K562 (cell line): ENCODE measurements at regions not wholly inside any gene's neighbourhood (a gene's known extent, or its start where the extent isn't known, plus 50 kb on each side); places are given as distances from the start of the nearest gene placed in this dataset.

Experiments
- ATAC-seq: fragments of 200-7000 bp; cut with Tn5 transposase; 3 replicates; pipeline ENCODE4 v1.9.1; 2020; ENCODE audit warnings: moderate library complexity
- BruUV-seq: library from RNA; stranded (reverse); fragments of 400-500 nt; replicated peaks from 2 replicates; lab custom pipeline; 2021; lab: Mats Ljungman, UMichigan
- CTCF ChIA-PET: fragments of 300-600 bp; formaldehyde crosslinking; extraction: SDS; loops from one replicate; lab custom pipeline; 2021; ENCODE audit warnings: low intra/inter-chr PET ratio; lab: Yijun Ruan, JAX
- POLR2A ChIA-PET: fragments of 300-600, 350-650 bp; sonication (Branson Sonifier 250); formaldehyde crosslinking; extraction: SDS; loops from one replicate; lab custom pipeline; 2021; ENCODE audit warnings: antibody characterized with exemption, inconsistent platforms; lab: Yijun Ruan, JAX
- DNase-seq, 4 experiments: peaks; one replicate each; pipeline versions ENCODE4 v3.0.0 to v3.0.0-alpha.2; 2011 to 2018; ENCODE audit warnings: low spot score in 3 of 4, mixed read lengths in 3 of 4; ENCODE audit errors: extremely low read depth in 1 of 4
- FAIRE-seq: peaks from 2 replicates; lab custom pipeline; 2011; peaks lifted over from hg19 to GRCh38; lab: Jason Lieb, UNC
- H2AFZ ChIP-seq: 2 replicates; pipeline ENCODE4 v1.6.0; 2011; ENCODE audit warnings: low read depth, low read length, control low read depth, inconsistent platforms
- H3K27ac ChIP-seq: fragments of 200-600 bp; 3 replicates; pipeline ENCODE4 v1.8.0; 2011; ENCODE audit warnings: low read depth, mild to moderate bottlenecking, control low read depth, inconsistent platforms, low read length, moderate library complexity, mixed read lengths; ENCODE audit errors: extremely low read depth
- H3K27me3 ChIP-seq, 2 experiments: fragments of 300-600 bp in 1 of 2; 2 replicates in 1 of 2; 3 replicates in 1 of 2; pipeline versions ENCODE4 v1.6.0 to v1.8.0; 2011; ENCODE audit warnings: inconsistent platforms in 2 of 2, low read length in 2 of 2, mild to moderate bottlenecking in 1 of 2, mixed read lengths in 1 of 2, moderate library complexity in 1 of 2; ENCODE audit not compliant: control insufficient read depth in 2 of 2, insufficient read depth in 2 of 2
- H3K36me3 ChIP-seq: fragments of 300-600 bp; 3 replicates; pipeline ENCODE4 v1.8.0; 2011; ENCODE audit warnings: mild to moderate bottlenecking, low read length, inconsistent platforms; ENCODE audit not compliant: control insufficient read depth, insufficient read depth
- H3K4me1 ChIP-seq, 2 experiments: fragments of 200-600 bp in 1 of 2; replicated peaks in 1 of 2; 2 replicates in 1 of 2; 3 replicates in 1 of 2; pipeline versions ENCODE4 v1.5.1 to v1.8.0; 2011; ENCODE audit warnings: inconsistent platforms in 2 of 2, low read length in 2 of 2, mild to moderate bottlenecking in 1 of 2, mixed read lengths in 1 of 2, moderate library complexity in 1 of 2; ENCODE audit not compliant: control insufficient read depth in 2 of 2, insufficient read depth in 2 of 2
- H3K4me2 ChIP-seq: 2 replicates; pipeline ENCODE4 v1.6.1; 2011; ENCODE audit warnings: low read length, control low read depth, inconsistent platforms, mixed read lengths; ENCODE audit not compliant: insufficient read depth
- H3K4me3 ChIP-seq: fragments of 200-600 bp; sonication (generic), shearing (Covaris generic); 2 replicates; pipeline ENCODE4 v1.5.1; 2016; ENCODE audit warnings: control low read depth, inconsistent platforms
- H3K79me2 ChIP-seq: fragments of 200-600 bp; 3 replicates; pipeline ENCODE4 v1.8.0; 2011; ENCODE audit warnings: low read length, inconsistent platforms; ENCODE audit not compliant: control insufficient read depth, insufficient read depth
- H3K9ac ChIP-seq, 2 experiments: 2 replicates each; pipeline versions ENCODE4 v1.6.0 to v1.6.1; 2011; ENCODE audit warnings: low read depth in 2 of 2, low read length in 2 of 2, control low read depth in 1 of 2, inconsistent platforms in 1 of 2, mild to moderate bottlenecking in 1 of 2, mixed read lengths in 1 of 2; ENCODE audit not compliant: insufficient read depth in 1 of 2
- H3K9me1 ChIP-seq: one replicate; pipeline ENCODE4 v1.6.0; 2011; ENCODE audit warnings: inconsistent platforms, mild to moderate bottlenecking, low read length, moderate library complexity; ENCODE audit not compliant: control insufficient read depth, insufficient read depth
- H3K9me3 ChIP-seq: replicated peaks from 2 replicates; pipeline ENCODE4 v1.5.1; 2011; ENCODE audit warnings: low read depth, low read length, inconsistent platforms; ENCODE audit not compliant: control insufficient read depth, insufficient read depth
- H4K20me1 ChIP-seq: replicated peaks from 2 replicates; pipeline ENCODE4 v1.6.1; 2011; ENCODE audit warnings: low read length, inconsistent platforms, mixed read lengths; ENCODE audit not compliant: control insufficient read depth, insufficient read depth
- CBFA2T3 ChIP-seq: fragments of 450-650 bp; IDR thresholded peaks from 2 replicates; pipeline ENCODE4 v1.6.1; 2017
- CBX5 ChIP-seq: IDR thresholded peaks from 2 replicates; pipeline ENCODE4 v1.6.1; 2014; ENCODE audit warnings: low read depth, borderline replicate concordance
- CCNT2 ChIP-seq: IDR thresholded peaks from 2 replicates; pipeline ENCODE4 v1.6.1; 2011; ENCODE audit warnings: borderline replicate concordance, low read depth, mild to moderate bottlenecking, moderate library complexity, mixed read lengths, low read length; ENCODE audit not compliant: insufficient read length; ENCODE audit errors: extremely low read depth
- DPF2 ChIP-seq: fragments of 450-650 bp; IDR thresholded peaks from 2 replicates; pipeline ENCODE4 v1.6.1; 2016
- HMGN3 ChIP-seq: IDR thresholded peaks from 2 replicates; pipeline ENCODE4 v1.6.1; 2011; ENCODE audit warnings: borderline replicate concordance, low read depth, mild to moderate bottlenecking, mixed read lengths, low read length; ENCODE audit not compliant: insufficient read length; ENCODE audit errors: extremely low read depth
- MAFF ChIP-seq: IDR thresholded peaks from 2 replicates; pipeline ENCODE4 v1.6.1; 2012; ENCODE audit warnings: low read length, improper control_type of control experiment
- MECOM ChIP-seq: fragments of 250-450 bp; sonication (Bioruptor Pico); IDR thresholded peaks from 2 replicates; pipeline ENCODE4 v1.8.0; 2022; ENCODE audit warnings: inconsistent platforms
- MEF2A ChIP-seq: IDR thresholded peaks from 2 replicates; pipeline ENCODE4 v1.6.1; 2011; ENCODE audit warnings: low read depth, mild to moderate bottlenecking, low read length, moderate library complexity; ENCODE audit not compliant: control insufficient read depth
- MEIS2 ChIP-seq: fragments of 450-650 bp; IDR thresholded peaks from 2 replicates; pipeline ENCODE4 v1.6.1; 2014; ENCODE audit warnings: mild to moderate bottlenecking; ENCODE audit not compliant: partially characterized antibody
- MTA1 ChIP-seq: fragments of 450-650 bp; IDR thresholded peaks from 2 replicates; pipeline ENCODE4 v1.6.1; 2017; ENCODE audit warnings: borderline replicate concordance
- NFIC ChIP-seq: fragments of 450-650 bp; IDR thresholded peaks from 2 replicates; pipeline ENCODE4 v1.6.1; 2017; ENCODE audit warnings: mild to moderate bottlenecking, inconsistent platforms
- SAFB2 ChIP-seq: fragments of 200-400 bp; formaldehyde crosslinking; IDR thresholded peaks from 2 replicates; pipeline ENCODE4 v1.6.1; 2018; ENCODE audit warnings: borderline replicate concordance, low read length, low read depth, moderate library complexity; ENCODE audit not compliant: severe bottlenecking
- STAT5A ChIP-seq: IDR thresholded peaks from 2 replicates; pipeline ENCODE4 v1.6.1; 2012; ENCODE audit warnings: low read length, inconsistent platforms, borderline replicate concordance
- TAL1 ChIP-seq: fragments of 450-650 bp; IDR thresholded peaks from 2 replicates; pipeline ENCODE4 v1.6.1; 2016; ENCODE audit warnings: mild to moderate bottlenecking
- ZBED1 ChIP-seq: IDR thresholded peaks from 2 replicates; pipeline ENCODE4 v1.6.1; 2014
- ZNF717 ChIP-seq: fragments of 250-450 bp; sonication (Bioruptor Pico); IDR thresholded peaks from 2 replicates; pipeline ENCODE4 v1.5.0; 2021
- WGBS: fragments of 100-300 bp; shearing (Covaris generic); methylation state at CpG from one replicate; pipeline ENCODE4 v1.1.6; 2016; ENCODE audit warnings: low coverage, mixed read lengths; ENCODE audit not compliant: insufficient coverage; ENCODE audit errors: missing lambda C conversion rate; 5-methylcytosine and 5-hydroxymethylcytosine counted together
- in situ Hi-C: fragments of 300-500 bp; cut with MboI; formaldehyde crosslinking; loops from 4 replicates; pipeline ENCODE4 v1.15.0; 2018; ENCODE audit warnings: inconsistent platforms, mixed read lengths
- intact Hi-C: fragments of 100-400 bp; cut with micrococcal nuclease; formaldehyde crosslinking; loops from 2 replicates; pipeline ENCODE4 v1.14.2; 2022
- TF ChIP-seq, protein P1 (sequence below): fragments of 250-450 bp; sonication (Bioruptor Pico); IDR thresholded peaks from 2 replicates; pipeline ENCODE4 v1.5.0; 2021
- TF ChIP-seq, protein P2 (sequence below): fragments of 250-450 bp; sonication (Bioruptor Pico); IDR thresholded peaks from 2 replicates; pipeline ENCODE4 v1.5.0; 2022; ENCODE audit warnings: mild to moderate bottlenecking
- TF ChIP-seq, protein P3 (sequence below): fragments of 450-650 bp; IDR thresholded peaks from 2 replicates; pipeline ENCODE4 v1.6.1; 2016
- TF ChIP-seq, protein P4 (sequence below): fragments of 450-650 bp; IDR thresholded peaks from 2 replicates; pipeline ENCODE4 v1.6.1; 2016; ENCODE audit warnings: low read depth, mild to moderate bottlenecking, moderate library complexity

DNA sequence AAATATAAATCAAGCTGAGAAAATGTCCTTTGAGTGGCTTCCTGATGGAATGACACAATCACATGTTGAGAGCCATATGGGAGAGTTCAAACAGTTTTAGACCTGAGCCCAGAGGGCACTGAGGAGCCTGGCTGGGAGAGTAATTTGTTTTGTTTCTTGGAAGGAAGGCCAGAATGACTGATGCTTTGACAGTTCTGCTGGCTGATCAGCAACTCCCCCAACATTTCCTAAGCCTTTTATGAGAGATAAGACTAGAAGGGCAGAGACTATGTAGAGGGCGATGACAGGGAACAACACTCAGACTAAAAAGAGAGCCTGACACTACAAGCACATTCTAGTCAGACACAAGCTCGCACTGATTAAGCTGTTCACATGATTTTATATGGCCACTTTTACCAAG, 169.2 kb downstream of the COX7C start:
- Histone ChIP-seq H3K27me3 (no peaks in the 10 kb centered on the region), H3K4me2 (no peak overlapping the region), H3K4me1 (no peaks in the 10 kb centered on the region), H3K4me3 (no peak overlapping the region), H3K9ac (no peak overlapping the region), H3K27ac (no peak overlapping the region), H2AFZ (no peak overlapping the region), H4K20me1 (no peaks in the 10 kb centered on the region), H3K9me3 (no peaks in the 10 kb centered on the region), H3K36me3 (no peaks in the 10 kb centered on the region), H3K79me2 (no peaks in the 10 kb centered on the region), H3K9me1 (no peaks in the 10 kb centered on the region)
- no peak for FAIRE-seq
- CTCF ChIA-PET, result no interaction called here
- 0% methylated on average over 2 of the region's 2 CpGs for whole genome bisulfite sequencing
- ATAC-seq, result peak; percentile 77
- peak in 3 of 4 experiments; percentile 5 to 40 (median 24) for DNase-seq
- BruUV-seq, result no TSS peak
- intact Hi-C loops, result no loop called here
- POLR2A ChIA-PET, result interaction anchor here (0.7 kb wide), 1 partner anchor 26 kb away, joined by 3 read pairs; no protein-coding TSS in a partner anchor
- in situ Hi-C loops, result no loop called here
- TF ChIP-seq MAFF (no peak), DPF2 (peak; percentile 43; the same call in 1 of the 2 replicates), MEIS2 (peak; percentile 94), CBX5 (no peak), HMGN3 (no peak), ZNF717 (CRISPR knock-in tag) (no peak), SAFB2 (no peak), TAL1 (peak; percentile 34; the same call in 1 of the 2 replicates), STAT5A (peak; percentile 35; the same call in 1 of the 2 replicates), MTA1 (no peak), MEF2A (no peak), MECOM (no peak), NFIC (no peak), CCNT2 (peak; percentile 20), CBFA2T3 (peak; percentile 60), ZBED1 (no peak)
- TF ChIP-seq, protein P1, sequence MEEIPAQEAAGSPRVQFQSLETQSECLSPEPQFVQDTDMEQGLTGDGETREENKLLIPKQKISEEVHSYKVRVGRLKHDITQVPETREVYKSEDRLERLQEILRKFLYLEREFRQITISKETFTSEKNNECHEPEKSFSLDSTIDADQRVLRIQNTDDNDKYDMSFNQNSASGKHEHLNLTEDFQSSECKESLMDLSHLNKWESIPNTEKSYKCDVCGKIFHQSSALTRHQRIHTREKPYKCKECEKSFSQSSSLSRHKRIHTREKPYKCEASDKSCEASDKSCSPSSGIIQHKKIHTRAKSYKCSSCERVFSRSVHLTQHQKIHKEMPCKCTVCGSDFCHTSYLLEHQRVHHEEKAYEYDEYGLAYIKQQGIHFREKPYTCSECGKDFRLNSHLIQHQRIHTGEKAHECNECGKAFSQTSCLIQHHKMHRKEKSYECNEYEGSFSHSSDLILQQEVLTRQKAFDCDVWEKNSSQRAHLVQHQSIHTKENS (CRISPR knock-in tag), result no peak
- TF ChIP-seq, protein P2, sequence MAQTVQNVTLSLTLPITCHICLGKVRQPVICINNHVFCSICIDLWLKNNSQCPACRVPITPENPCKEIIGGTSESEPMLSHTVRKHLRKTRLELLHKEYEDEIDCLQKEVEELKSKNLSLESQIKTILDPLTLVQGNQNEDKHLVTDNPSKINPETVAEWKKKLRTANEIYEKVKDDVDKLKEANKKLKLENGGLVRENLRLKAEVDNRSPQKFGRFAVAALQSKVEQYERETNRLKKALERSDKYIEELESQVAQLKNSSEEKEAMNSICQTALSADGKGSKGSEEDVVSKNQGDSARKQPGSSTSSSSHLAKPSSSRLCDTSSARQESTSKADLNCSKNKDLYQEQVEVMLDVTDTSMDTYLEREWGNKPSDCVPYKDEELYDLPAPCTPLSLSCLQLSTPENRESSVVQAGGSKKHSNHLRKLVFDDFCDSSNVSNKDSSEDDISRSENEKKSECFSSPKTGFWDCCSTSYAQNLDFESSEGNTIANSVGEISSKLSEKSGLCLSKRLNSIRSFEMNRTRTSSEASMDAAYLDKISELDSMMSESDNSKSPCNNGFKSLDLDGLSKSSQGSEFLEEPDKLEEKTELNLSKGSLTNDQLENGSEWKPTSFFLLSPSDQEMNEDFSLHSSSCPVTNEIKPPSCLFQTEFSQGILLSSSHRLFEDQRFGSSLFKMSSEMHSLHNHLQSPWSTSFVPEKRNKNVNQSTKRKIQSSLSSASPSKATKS (CRISPR knock-in tag), result no peak
- TF ChIP-seq, protein P3, sequence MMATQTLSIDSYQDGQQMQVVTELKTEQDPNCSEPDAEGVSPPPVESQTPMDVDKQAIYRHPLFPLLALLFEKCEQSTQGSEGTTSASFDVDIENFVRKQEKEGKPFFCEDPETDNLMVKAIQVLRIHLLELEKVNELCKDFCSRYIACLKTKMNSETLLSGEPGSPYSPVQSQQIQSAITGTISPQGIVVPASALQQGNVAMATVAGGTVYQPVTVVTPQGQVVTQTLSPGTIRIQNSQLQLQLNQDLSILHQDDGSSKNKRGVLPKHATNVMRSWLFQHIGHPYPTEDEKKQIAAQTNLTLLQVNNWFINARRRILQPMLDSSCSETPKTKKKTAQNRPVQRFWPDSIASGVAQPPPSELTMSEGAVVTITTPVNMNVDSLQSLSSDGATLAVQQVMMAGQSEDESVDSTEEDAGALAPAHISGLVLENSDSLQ, result peak; percentile 86
- TF ChIP-seq, protein P4, sequence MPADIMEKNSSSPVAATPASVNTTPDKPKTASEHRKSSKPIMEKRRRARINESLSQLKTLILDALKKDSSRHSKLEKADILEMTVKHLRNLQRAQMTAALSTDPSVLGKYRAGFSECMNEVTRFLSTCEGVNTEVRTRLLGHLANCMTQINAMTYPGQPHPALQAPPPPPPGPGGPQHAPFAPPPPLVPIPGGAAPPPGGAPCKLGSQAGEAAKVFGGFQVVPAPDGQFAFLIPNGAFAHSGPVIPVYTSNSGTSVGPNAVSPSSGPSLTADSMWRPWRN, result peak; percentile 50; the same call in 1 of the 2 replicates
